ENCODE measurements at regions not wholly inside any gene's neighbourhood (a gene's known extent, or its start where the extent isn't known, plus 50 kb on each side); places are given as distances from the start of the nearest gene placed in this dataset.

GRCh38 chr12:126159139-126159538 lies 1093.9 kb downstream of the AACS start:
- POLR2A ChIA-PET (ENCODE audit: partially characterized antibody): no interaction called here
- no peak for FAIRE-seq

More at GRCh38 chr12:126159139-126159538, 1093.9 kb downstream of the AACS start:
- Histone ChIP-seq H3K14ac (ENCODE audit: insufficient read length) (no peak overlapping the region), H2AFZ (ENCODE audit: low read length) (no peak overlapping the region), H4K91ac (replicated peaks; ENCODE audit: insufficient read length, low read length) (no peak overlapping the region), H3K23ac (ENCODE audit: insufficient read length) (no peak overlapping the region), H3K4me2 (ENCODE audit: insufficient read depth in 1 of 2, low read depth in 2 of 2, low read length in 2 of 2) (no peak overlapping the region), H3K27me3 (replicated peaks in 1 of 4; ENCODE audit: control insufficient read depth in 3 of 4, extremely low read depth in 1 of 4, insufficient read depth in 3 of 4, low read length in 3 of 4) (no peaks in the 10 kb centered on the region), H3K4me1 (replicated peaks in 1 of 4; ENCODE audit: control insufficient read depth in 3 of 4, insufficient read depth in 4 of 4, low read length in 3 of 4) (peaks cover 0 to 6% (median 1%) of the 10 kb centered on the region in 4 experiments; a peak in 4 of 7 replicates), H3K79me2 (ENCODE audit: control insufficient read depth in 1 of 2, insufficient read depth in 2 of 2, low read length in 2 of 2) (no peaks in the 10 kb centered on the region), H3K18ac (ENCODE audit: extremely low read depth, low read length) (no peak overlapping the region), H3K56ac (replicated peaks; ENCODE audit: insufficient read length, low read depth, low read length) (no peak overlapping the region), H2BK12ac (ENCODE audit: low read depth, low read length) (no peak overlapping the region), H3K4ac (replicated peaks; ENCODE audit: insufficient read length, low read depth, low read length) (no peak overlapping the region), H3K36me3 (ENCODE audit: control insufficient read depth in 2 of 4, insufficient read depth in 4 of 4, low read length in 3 of 4) (no peaks in the 10 kb centered on the region), H3K9me3 (ENCODE audit: insufficient read depth in 2 of 2, low read depth in 1 of 2, low read length in 1 of 2) (no peaks in the 10 kb centered on the region), H3K79me1 (ENCODE audit: low read depth, low read length) (no peaks in the 10 kb centered on the region), H4K5ac (ENCODE audit: insufficient read length, low read depth, low read length) (no peak overlapping the region), H2BK120ac (replicated peaks; ENCODE audit: low read depth, low read length) (no peak overlapping the region), H4K8ac (ENCODE audit: extremely low read depth, insufficient read depth, low read length) (no peak overlapping the region), H2BK5ac (ENCODE audit: low read depth, low read length) (no peak overlapping the region), H4K20me1 (replicated peaks in 1 of 2; ENCODE audit: control insufficient read depth in 1 of 2, insufficient read depth in 2 of 2, low read length in 2 of 2) (no peaks in the 10 kb centered on the region), H2BK20ac (ENCODE audit: low read length) (no peak overlapping the region), H3K4me3 (ENCODE audit: extremely low read depth in 1 of 4, insufficient read depth in 2 of 4, low read depth in 3 of 4, low read length in 4 of 4) (no peak overlapping the region), H3K23me2 (ENCODE audit: low read depth, low read length) (no peaks in the 10 kb centered on the region), H2AK5ac (ENCODE audit: low read depth, low read length) (no peak overlapping the region), H3K9ac (replicated peaks in 1 of 4; ENCODE audit: extremely low read depth in 1 of 4, low read depth in 3 of 4, low read length in 3 of 4) (no peak overlapping the region), H2BK15ac (ENCODE audit: low read length) (no peak overlapping the region), H3K27ac (ENCODE audit: low read depth, low read length) (no peak overlapping the region)
- TF ChIP-seq ASH2L (IDR thresholded peaks at IDR 0.05; ENCODE audit: low read length) (no peak), SP2 (IDR thresholded peaks at IDR 0.05; ENCODE audit: low read length) (no peak), TEAD4 (IDR thresholded peaks at IDR 0.05; ENCODE audit: low read depth, low read length) (no peak), BACH1 (IDR thresholded peaks at IDR 0.05; ENCODE audit: low read length) (no peak), SP1 (IDR thresholded peaks at IDR 0.05; ENCODE audit: low read depth, low read length) (no peak)
- CTCF ChIA-PET (ENCODE audit: partially characterized antibody): interaction anchor here (0.9 kb wide), 1 partner anchor 102 kb away, joined by 4 read pairs; no protein-coding TSS in a partner anchor
- 90% methylated on average over 5 of the region's 5 CpGs; no CpG with 5 or more reads in 1 of the 2 experiments for WGBS, 2 experiments (ENCODE audit: extremely low coverage in 1 of 2, insufficient coverage in 1 of 2, insufficient read length in 1 of 2, insufficient replicate concordance in 2 of 2, low coverage in 1 of 2, low lambda C conversion rate in 2 of 2, missing lambda C conversion rate in 1 of 2)
- no peak for DNase-seq (ENCODE audit: low read depth in 1 of 2, low spot score in 2 of 2)
